ENCODE measurements at regions not wholly inside any gene's neighbourhood (a gene's known extent, or its start where the extent isn't known, plus 50 kb on each side); places are given as distances from the start of the nearest gene placed in this dataset.

GRCh38 chr16:85288341-85288868 lies 176.1 kb upstream of the CIBAR2 start:
- TF ChIP-seq POLR2AphosphoS5 (IDR thresholded peaks at IDR 0.05; ENCODE audit: low read depth, low read length), result no peak
- no peak for TF ChIP-seq CTCF (IDR thresholded peaks at IDR 0.05)
- no peak for TF ChIP-seq REST (IDR thresholded peaks at IDR 0.05; ENCODE audit: insufficient read depth in 1 of 2, low read depth in 2 of 2, low read length in 1 of 2)
- TF ChIP-seq TCF7L2 (IDR thresholded peaks at IDR 0.05; ENCODE audit: low read depth, low read length), result no peak
- no peak for TF ChIP-seq SIN3A (IDR thresholded peaks at IDR 0.05; ENCODE audit: borderline replicate concordance, insufficient read depth, low read depth, low read length)
